Stimulated activated CD4-positive, alpha-beta T cell treated with anti-CD3 and anti-CD28 coated beads, Interleukin-2, amount 100 ng/mL, for 48 hours (primary cell): ENCODE measurements at regions not wholly inside any gene's neighbourhood (a gene's known extent, or its start where the extent isn't known, plus 50 kb on each side); places are given as distances from the start of the nearest gene placed in this dataset.
"Not testable (repeated sequence)": the region's sequence is repeated elsewhere in the genome, so short reads cannot be mapped to it uniquely, and the experiment has no call there.

Experiments used
- DNase-seq, 2 donors: peaks; one replicate each; pipeline ENCODE4 v3.0.0-alpha.2; 2020

- DNase-seq = not testable (repeated sequence)
Observed at GRCh38 chr5:68020461-68020969, 195.0 kb upstream of the PIK3R1 start.

- no peak for DNase-seq
Observed at GRCh38 chr5:68015381-68016302, 199.9 kb upstream of the PIK3R1 start.

DNA sequence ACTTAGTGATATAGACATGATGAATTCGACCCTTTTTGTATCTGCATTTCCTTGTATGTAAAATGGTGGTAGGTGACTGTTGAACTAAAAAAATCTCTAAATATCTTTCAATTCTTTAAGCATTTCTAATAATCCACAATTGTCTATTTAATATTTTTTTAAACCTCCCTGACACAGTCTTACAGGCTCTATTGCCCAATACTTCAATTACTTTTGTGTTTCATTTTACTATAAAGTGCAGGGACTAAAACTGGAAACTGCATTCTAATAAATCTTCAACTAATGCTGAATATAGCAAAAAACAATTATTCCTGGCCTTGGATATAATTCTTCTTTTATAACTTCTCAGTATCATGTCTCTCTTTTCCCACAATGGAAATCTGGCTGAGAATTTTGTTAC, 202.7 kb upstream of the PIK3R1 start:
- no peak for DNase-seq

- no peak for DNase-seq
Observed at GRCh38 chr5:68012429-68012828, 203.1 kb upstream of the PIK3R1 start.

GRCh38 chr5:68011801-68012200, 203.8 kb upstream of the PIK3R1 start:
- no peak for DNase-seq

DNA sequence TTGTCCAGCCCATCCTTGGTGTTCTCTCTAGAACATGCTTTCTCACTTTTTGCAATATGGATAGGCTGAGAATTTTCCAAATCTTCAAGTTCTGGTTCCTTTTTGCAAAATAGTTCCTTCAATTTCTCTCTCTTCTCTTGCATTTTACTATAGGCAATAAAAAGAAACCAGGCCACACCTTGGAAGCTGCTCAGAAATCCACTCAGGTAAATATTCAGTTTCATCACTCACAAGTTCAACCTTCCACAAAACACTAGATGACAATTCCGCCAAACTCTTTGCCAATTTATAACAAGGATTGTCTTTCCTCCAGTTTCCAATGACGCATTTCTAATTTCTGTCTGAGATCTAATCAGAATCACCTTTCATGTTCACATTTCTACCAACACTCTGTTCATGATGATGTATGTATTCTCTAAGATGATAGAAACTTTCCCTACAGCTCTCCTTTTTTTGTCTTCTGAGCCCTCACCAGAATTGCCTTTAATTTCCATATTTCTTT, 204.2 kb upstream of the PIK3R1 start:
- DNase-seq = no peak

DNA sequence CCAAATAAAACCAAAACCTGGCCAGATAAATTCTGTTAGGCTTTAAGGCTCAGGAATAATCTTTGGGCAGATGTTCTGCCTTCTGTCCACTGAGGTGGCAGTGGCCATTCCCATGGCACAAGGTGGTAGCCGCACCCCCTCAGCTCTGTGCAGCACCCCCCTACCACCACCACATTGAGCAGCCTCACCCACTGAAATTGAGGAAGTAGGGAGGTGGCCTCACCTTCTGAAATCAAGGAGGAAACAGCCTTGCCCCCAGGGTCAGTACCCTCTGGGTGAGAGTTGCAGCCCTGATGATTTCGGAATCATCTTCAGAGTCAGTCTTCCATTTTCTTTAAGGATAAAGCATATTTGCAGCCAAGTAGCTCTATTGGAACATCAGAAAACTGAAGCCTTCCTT, 204.8 kb upstream of the PIK3R1 start:
- no peak for DNase-seq

- DNase-seq = no peak
Observed at GRCh38 chr5:68007451-68007850, 208.1 kb upstream of the PIK3R1 start.

GRCh38 chr5:68002836-68003235, 212.7 kb upstream of the PIK3R1 start:
- no peak for DNase-seq

- DNase-seq = no peak
Observed at GRCh38 chr5:68000805-68001204, 214.8 kb upstream of the PIK3R1 start.

GRCh38 chr5:67999391-67999790, 216.2 kb upstream of the PIK3R1 start:
- no peak for DNase-seq

DNA sequence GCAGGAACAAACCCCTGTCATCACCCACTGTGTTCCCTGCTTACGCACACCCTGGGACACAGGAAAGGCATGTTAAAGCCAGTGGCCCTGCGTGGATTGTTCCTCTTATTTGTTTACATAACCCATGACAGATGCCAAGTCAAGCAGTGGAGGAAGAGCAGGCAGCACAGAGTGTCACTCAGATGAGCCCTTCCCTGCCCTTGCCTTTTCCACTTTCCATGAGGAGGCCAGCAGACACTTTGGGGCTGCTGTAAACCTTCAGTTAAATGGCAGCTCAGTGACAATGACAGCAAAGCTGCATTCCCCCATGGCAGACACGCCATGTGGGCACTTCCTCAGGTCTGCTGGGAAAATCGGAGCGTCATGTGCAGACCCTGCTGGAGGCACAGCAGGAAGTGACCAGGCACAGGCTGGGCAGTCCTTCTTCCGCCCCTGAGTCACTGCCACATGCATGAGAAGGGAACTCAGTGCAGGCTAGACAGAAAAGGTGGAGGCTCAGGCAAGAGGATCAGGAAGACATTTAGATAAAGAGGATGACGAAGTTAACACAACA, 216.8 kb upstream of the PIK3R1 start:
- DNase-seq = no peak

- no peak for DNase-seq
Observed at GRCh38 chr5:67997892-67998457, 217.6 kb upstream of the PIK3R1 start.

DNA sequence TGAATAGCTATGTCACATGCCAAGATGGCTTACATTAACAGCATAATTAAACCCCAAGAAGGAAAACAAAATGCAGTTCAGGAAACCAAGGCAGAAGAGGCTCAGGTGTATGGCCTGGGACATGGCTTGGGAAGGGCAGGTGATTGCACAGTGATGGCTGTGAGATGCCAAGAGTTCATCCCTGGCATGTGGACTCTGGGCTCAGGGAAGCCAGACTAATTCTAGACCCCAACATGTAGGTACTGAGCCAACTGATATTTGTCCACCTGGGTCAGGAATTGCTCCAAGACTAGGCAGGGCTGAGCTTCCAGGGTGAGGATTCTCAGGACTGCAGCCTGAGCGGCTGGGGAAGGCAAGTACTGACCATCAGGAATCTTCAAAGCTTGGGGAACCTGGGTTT, 218.4 kb upstream of the PIK3R1 start:
- DNase-seq = no peak

DNA sequence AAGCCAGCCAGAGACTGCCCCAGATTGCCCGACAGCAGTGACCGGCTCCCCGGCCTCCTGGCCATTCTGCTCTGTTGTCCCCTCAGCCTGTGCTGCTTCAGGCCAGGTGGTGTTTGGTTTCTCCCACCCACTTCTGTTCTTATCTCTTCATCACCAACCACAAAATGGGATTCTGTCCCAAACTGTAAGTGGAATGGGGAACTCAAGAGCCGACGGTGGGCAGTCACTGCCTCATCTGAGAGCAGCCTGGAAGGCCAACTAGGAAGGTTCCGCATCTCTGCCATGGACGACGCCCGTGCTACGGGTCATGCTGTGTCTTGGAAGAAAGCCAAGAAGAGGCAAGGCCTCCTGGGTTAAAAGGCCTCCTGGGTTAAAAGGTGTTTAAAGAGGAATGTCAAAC, 219.0 kb upstream of the PIK3R1 start:
- no peak for DNase-seq

- no peak for DNase-seq
Observed at GRCh38 chr5:67992923-67993322, 222.6 kb upstream of the PIK3R1 start.

- DNase-seq = no peak
Observed at GRCh38 chr5:67989456-67989855, 226.1 kb upstream of the PIK3R1 start.

- DNase-seq = no peak
Observed at GRCh38 chr5:67986761-67987160, 228.8 kb upstream of the PIK3R1 start.

DNA sequence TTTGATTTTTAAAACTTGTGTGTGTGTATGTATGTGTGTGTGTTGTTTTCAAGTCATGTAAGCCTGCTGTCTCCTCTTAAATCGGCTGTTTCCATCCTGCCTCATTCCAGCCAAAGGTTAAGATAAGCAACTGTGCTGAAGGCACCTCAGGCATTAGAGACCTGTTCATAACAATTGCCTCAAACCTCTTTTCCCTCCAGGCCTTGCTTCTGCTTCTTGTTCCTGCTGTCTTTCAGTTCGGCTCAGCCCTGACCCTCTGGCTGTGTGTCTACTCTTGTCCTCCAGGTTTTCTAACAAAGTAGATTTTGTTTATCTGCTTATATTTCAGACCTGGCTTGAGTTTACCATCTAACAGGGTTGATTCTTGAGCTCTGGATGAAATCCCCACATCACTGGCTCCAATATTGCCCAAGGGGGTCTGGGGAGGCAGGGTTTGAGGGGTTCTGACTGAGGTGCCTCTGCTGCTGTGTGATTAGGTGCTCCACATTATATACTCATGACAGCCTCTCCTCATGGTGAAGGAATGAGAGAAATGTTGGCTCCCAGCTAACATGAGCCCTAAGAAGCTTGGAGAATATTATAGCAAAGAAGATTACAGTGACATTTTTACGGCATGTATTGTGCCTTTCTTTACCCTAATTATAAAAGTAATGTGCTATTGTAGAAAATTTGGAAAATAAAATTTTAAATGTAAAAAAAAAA, 229.7 kb upstream of the PIK3R1 start:
- no peak for DNase-seq

DNA sequence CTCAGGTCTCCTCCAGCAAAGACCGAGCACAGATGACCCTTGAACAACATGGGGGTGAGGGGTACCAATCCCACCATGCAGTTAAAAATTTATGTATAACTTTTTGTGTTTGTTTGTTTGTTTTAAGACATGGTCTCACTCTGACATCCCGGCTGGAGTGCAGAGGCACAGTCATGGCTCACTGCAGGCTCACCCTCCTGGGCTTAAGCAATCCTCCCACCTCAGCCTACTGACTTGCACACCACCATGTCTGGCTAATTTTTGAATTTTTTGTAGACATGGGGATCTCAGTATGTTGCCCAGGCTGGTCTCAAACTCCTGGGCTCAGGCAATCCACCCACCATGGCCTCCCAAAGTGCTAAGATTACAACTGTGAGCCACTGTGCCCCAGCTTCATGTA, 231.0 kb upstream of the PIK3R1 start:
- no peak for DNase-seq

GRCh38 chr5:67983251-67984110, 232.1 kb upstream of the PIK3R1 start:
- DNase-seq = no peak

DNA sequence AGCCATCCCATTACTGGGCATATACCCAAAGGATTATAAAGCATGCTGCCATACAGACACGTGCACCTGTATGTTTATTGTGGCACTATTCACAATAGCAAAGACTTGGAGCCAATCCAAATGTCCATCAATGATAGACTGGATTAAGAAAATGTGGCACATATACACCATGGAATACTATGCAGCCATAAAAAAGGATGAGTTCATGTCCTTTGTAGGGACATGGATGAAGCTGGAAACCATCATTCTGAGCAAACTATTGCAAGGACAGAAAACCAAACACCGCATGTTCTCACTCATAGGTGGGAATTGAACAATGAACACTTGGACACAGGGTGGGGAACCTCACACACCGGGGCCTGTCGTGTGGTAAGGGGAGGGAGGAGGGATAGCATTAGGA, 233.4 kb upstream of the PIK3R1 start:
- DNase-seq = not testable (repeated sequence)
